PC-9 (cell line): ENCODE measurements at regions not wholly inside any gene's neighbourhood (a gene's known extent, or its start where the extent isn't known, plus 50 kb on each side); places are given as distances from the start of the nearest gene placed in this dataset.

Experiments used
- BruUV-seq: library from RNA; stranded (reverse); fragments of 400-500 nt; replicated peaks from 2 replicates; lab custom pipeline; 2021; lab: Mats Ljungman, UMichigan
- CTCF ChIA-PET: fragments of 300-600 bp; sonication (Branson Sonifier 250); formaldehyde crosslinking; loops from one replicate; lab custom pipeline; 2022; ENCODE audit warnings: antibody characterized with exemption; lab: Charles Lee
- POLR2A ChIA-PET: fragments of 300-600 bp; sonication (Branson Sonifier 250); formaldehyde crosslinking; loops from one replicate; lab custom pipeline; 2022; ENCODE audit warnings: antibody characterized with exemption; ENCODE audit not compliant: unreplicated experiment; lab: Charles Lee
- DNase-seq, 2 experiments: peaks; one replicate each; pipeline versions ENCODE4 v3.0.0 to v3.0.0-alpha.2; 2015 to 2022; ENCODE audit warnings: mixed read lengths in 1 of 2
- H2AFZ ChIP-seq: fragments of 200-600 bp; sonication (generic); 2 replicates; pipeline ENCODE4 v1.8.1; 2017; ENCODE audit warnings: antibody characterized with exemption
- H3F3A ChIP-seq: fragments of 200-600 bp; sonication (generic); 2 replicates; pipeline ENCODE4 v1.8.1; 2017; ENCODE audit warnings: antibody characterized with exemption, mild to moderate bottlenecking, low read depth; ENCODE audit not compliant: insufficient read depth
- H3K27ac ChIP-seq: fragments of 200-600 bp; sonication (generic); 2 replicates; pipeline ENCODE4 v1.6.1; 2016; ENCODE audit warnings: mixed run types
- H3K27me3 ChIP-seq: fragments of 200-600 bp; sonication (generic); 2 replicates; pipeline ENCODE4 v1.6.1; 2016; ENCODE audit warnings: low read depth, mixed run types; ENCODE audit not compliant: insufficient read depth
- H3K36me3 ChIP-seq: fragments of 200-600 bp; sonication (generic); 2 replicates; pipeline ENCODE4 v1.6.1; 2016; ENCODE audit warnings: low read depth, mixed run types
- H3K4me1 ChIP-seq: fragments of 200-600 bp; sonication (generic); replicated peaks from 2 replicates; pipeline ENCODE4 v1.6.1; 2016; ENCODE audit warnings: mixed run types; ENCODE audit not compliant: insufficient read depth
- H3K4me2 ChIP-seq: fragments of 200-600 bp; sonication (generic); 2 replicates; pipeline ENCODE4 v1.6.1; 2017; ENCODE audit warnings: mixed run types
- H3K4me3 ChIP-seq: fragments of 200-600 bp; sonication (generic); 2 replicates; pipeline ENCODE4 v1.6.1; 2016; ENCODE audit warnings: mixed run types
- H3K79me2 ChIP-seq: fragments of 200-600 bp; sonication (generic); 2 replicates; pipeline ENCODE4 v1.6.1; 2017; ENCODE audit warnings: low read depth, mixed run types
- H3K9me2 ChIP-seq: fragments of 200-600 bp; sonication (generic); 2 replicates; pipeline ENCODE4 v1.8.1; 2017; ENCODE audit warnings: mild to moderate bottlenecking; ENCODE audit not compliant: insufficient read depth
- H3K9me3 ChIP-seq: fragments of 200-600 bp; sonication (generic); 2 replicates; pipeline ENCODE4 v1.8.1; 2016; ENCODE audit warnings: low read depth; ENCODE audit not compliant: insufficient read depth
- H4K20me1 ChIP-seq: fragments of 200-600 bp; sonication (generic); 2 replicates; pipeline ENCODE4 v1.8.1; 2017; ENCODE audit not compliant: insufficient read depth
- CTCF ChIP-seq: fragments of 200-600 bp; sonication (generic); conservative IDR thresholded peaks from 2 replicates; pipeline ENCODE4 v1.6.1; 2017; ENCODE audit warnings: mixed run types, antibody characterized with exemption, mild to moderate bottlenecking, moderate library complexity
- EZH2 ChIP-seq: fragments of 200-600 bp; sonication (generic); IDR thresholded peaks from 2 replicates; pipeline ENCODE4 v1.8.0; 2017; ENCODE audit warnings: antibody characterized with exemption, low read depth
- intact Hi-C: fragments of 100-400 bp; cut with micrococcal nuclease; formaldehyde crosslinking; loops from one replicate; pipeline ENCODE4 v1.10.0; 2022; ENCODE audit not compliant: unreplicated experiment

GRCh38 chr13:33519561-33520467, 234.3 kb upstream of the STARD13 start:
- H3K36me3 ChIP-seq, result no peaks in the 10 kb centered on the region
- H3K4me2 ChIP-seq, result no peak overlapping the region
- no peak for DNase-seq
- no peaks in the 10 kb centered on the region for H3K4me1 ChIP-seq
- no peaks in the 10 kb centered on the region for H3K9me2 ChIP-seq
- no peaks in the 10 kb centered on the region for H4K20me1 ChIP-seq
- no TSS peak for BruUV-seq
- intact Hi-C loops, result no loop called here
- ChIA-PET CTCF (no interaction called here), POLR2A (no interaction called here)
- no peak for TF ChIP-seq EZH2
- TF ChIP-seq CTCF, result no peak
- no peaks in the 10 kb centered on the region for H3F3A ChIP-seq
- no peak overlapping the region for H3K4me3 ChIP-seq
- no peaks in the 10 kb centered on the region for H3K27me3 ChIP-seq
- H3K27ac ChIP-seq, result no peak overlapping the region
- H3K79me2 ChIP-seq, result no peaks in the 10 kb centered on the region
- no peak overlapping the region for H2AFZ ChIP-seq
- H3K9me3 ChIP-seq, result no peaks in the 10 kb centered on the region

- H2AFZ ChIP-seq, result no peak overlapping the region
- intact Hi-C loops, result no loop called here
- ChIA-PET POLR2A (no interaction called here), CTCF (no interaction called here)
- H4K20me1 ChIP-seq, result no peaks in the 10 kb centered on the region
- no peaks in the 10 kb centered on the region for H3F3A ChIP-seq
- H3K79me2 ChIP-seq, result no peaks in the 10 kb centered on the region
- no peaks in the 10 kb centered on the region for H3K27me3 ChIP-seq
- no peaks in the 10 kb centered on the region for H3K9me2 ChIP-seq
- H3K9me3 ChIP-seq, result no peaks in the 10 kb centered on the region
- TF ChIP-seq CTCF (no peak), EZH2 (no peak)
- H3K27ac ChIP-seq, result no peak overlapping the region
- no peaks in the 10 kb centered on the region for H3K36me3 ChIP-seq
- H3K4me2 ChIP-seq, result no peak overlapping the region
- BruUV-seq, result no TSS peak
- no peak overlapping the region for H3K4me3 ChIP-seq
- no peaks in the 10 kb centered on the region for H3K4me1 ChIP-seq
- no peak for DNase-seq
Measured at GRCh38 chr13:33520468-33520839, 234.9 kb upstream of the STARD13 start.

GRCh38 chr13:33524086-33524485, 238.5 kb upstream of the STARD13 start:
- DNase-seq, result no peak
- POLR2A ChIA-PET, result no interaction called here
- TF ChIP-seq CTCF (no peak), EZH2 (no peak)
- CTCF ChIA-PET, result no interaction called here
- no peaks in the 10 kb centered on the region for H3K9me2 ChIP-seq
- no peaks in the 10 kb centered on the region for H3K9me3 ChIP-seq
- H3K27me3 ChIP-seq, result no peaks in the 10 kb centered on the region
- H3K4me2 ChIP-seq, result no peak overlapping the region
- no peak overlapping the region for H3K4me3 ChIP-seq
- BruUV-seq, result no TSS peak
- H3K27ac ChIP-seq, result no peak overlapping the region
- no peaks in the 10 kb centered on the region for H3K79me2 ChIP-seq
- H3K36me3 ChIP-seq, result no peaks in the 10 kb centered on the region
- H3K4me1 ChIP-seq, result no peaks in the 10 kb centered on the region
- no peaks in the 10 kb centered on the region for H4K20me1 ChIP-seq
- H2AFZ ChIP-seq, result no peak overlapping the region
- H3F3A ChIP-seq, result no peaks in the 10 kb centered on the region
- intact Hi-C loops, result no loop called here
